ENCODE measurements at regions not wholly inside any gene's neighbourhood (a gene's known extent, or its start where the extent isn't known, plus 50 kb on each side); places are given as distances from the start of the nearest gene placed in this dataset.

- TF ChIP-seq CTCF (IDR thresholded peaks at IDR 0.05) (no peak), MAX (CRISPR knock-in tag; IDR thresholded peaks at IDR 0.05) (no peak), SP1 (CRISPR knock-in tag; conservative IDR thresholded peaks at IDR 0.05) (no peak), NR1H2 (CRISPR knock-in tag; IDR thresholded peaks at IDR 0.05) (no peak), ZNF263 (CRISPR knock-in tag; IDR thresholded peaks at IDR 0.05; ENCODE audit: low read depth) (no peak), JUN (CRISPR knock-in tag; IDR thresholded peaks at IDR 0.05) (no peak), ZNF416 (CRISPR knock-in tag; IDR thresholded peaks at IDR 0.05) (no peak), GABPB1 (CRISPR knock-in tag; IDR thresholded peaks at IDR 0.05) (no peak), GRHL2 (CRISPR knock-in tag; IDR thresholded peaks at IDR 0.05; ENCODE audit: insufficient replicate concordance, severe bottlenecking) (no peak), ATF3 (CRISPR knock-in tag; conservative IDR thresholded peaks at IDR 0.05) (no peak), ELF4 (CRISPR knock-in tag; IDR thresholded peaks at IDR 0.05; ENCODE audit: low read depth) (no peak), USF2 (CRISPR knock-in tag; IDR thresholded peaks at IDR 0.05) (no peak)
Measured at GRCh38 chr1:172941945-172942344, 108.8 kb downstream of the TNFSF18 start.
